Endothelial cell of umbilical vein (primary cell): ENCODE measurements at regions not wholly inside any gene's neighbourhood (a gene's known extent, or its start where the extent isn't known, plus 50 kb on each side); places are given as distances from the start of the nearest gene placed in this dataset.

ENCODE experiments used
- BruUV-seq: library from RNA; stranded (reverse); fragments of 400-500 nt; replicated peaks from 2 replicates; lab custom pipeline; 2021; lab: Mats Ljungman, UMichigan
- CTCF ChIA-PET: fragments of 300-600, 350-600 bp; sonication (Branson Sonifier 250); formaldehyde crosslinking; loops from one replicate; lab custom pipeline; 2021; ENCODE audit warnings: antibody characterized with exemption, inconsistent platforms; lab: Charles Lee
- POLR2A ChIA-PET: fragments of 300-600, 350-600 bp; sonication (Branson Sonifier 250); formaldehyde crosslinking; loops from one replicate; lab custom pipeline; 2021; ENCODE audit warnings: antibody characterized with exemption, inconsistent platforms; lab: Charles Lee
- DNase-seq: peaks from one replicate; pipeline ENCODE4 v3.0.0-alpha.2; 2011; ENCODE audit warnings: low read depth, low spot score
- FAIRE-seq: peaks from 2 replicates; lab custom pipeline; 2011; peaks lifted over from hg19 to GRCh38; lab: Jason Lieb, UNC
- H2AFZ ChIP-seq: 2 replicates; pipeline ENCODE4 v1.6.0; 2012; ENCODE audit warnings: low read depth, low read length, control low read depth, inconsistent platforms
- H3K27ac ChIP-seq: 2 replicates; pipeline ENCODE4 v1.5.1; 2011; ENCODE audit warnings: low read depth, mild to moderate bottlenecking, control low read depth, low read length, moderate library complexity; ENCODE audit not compliant: insufficient read depth
- H3K27me3 ChIP-seq, 2 experiments: 2 replicates each; pipeline versions ENCODE4 v1.6.0 to v1.6.1; 2011; ENCODE audit warnings: low read length in 2 of 2, mixed read lengths in 1 of 2; ENCODE audit not compliant: control insufficient read depth in 2 of 2, insufficient read depth in 2 of 2
- H3K36me3 ChIP-seq, 2 experiments: 2 replicates in 1 of 2; 3 replicates in 1 of 2; pipeline ENCODE4 v1.5.1; 2011; ENCODE audit warnings: low read length in 2 of 2, mild to moderate bottlenecking in 1 of 2, moderate library complexity in 1 of 2; ENCODE audit not compliant: control insufficient read depth in 2 of 2, insufficient read depth in 2 of 2; ENCODE audit errors: extremely low read depth in 1 of 2
- H3K4me1 ChIP-seq: 3 replicates; pipeline ENCODE4 v1.5.1; 2011; ENCODE audit warnings: mild to moderate bottlenecking, low read length; ENCODE audit not compliant: control insufficient read depth, insufficient read depth; ENCODE audit errors: extremely low read depth
- H3K4me2 ChIP-seq: 2 replicates; pipeline ENCODE4 v1.6.1; 2011; ENCODE audit warnings: low read length, control low read depth, mixed read lengths; ENCODE audit not compliant: insufficient read depth
- H3K4me3 ChIP-seq, 3 experiments: fragments of 200-600 bp in 1 of 3; sonication (generic), shearing (Covaris generic) in 1 of 3; replicated peaks in 1 of 3; 2 replicates each; pipeline ENCODE4 v1.5.1; 2011 to 2016; ENCODE audit warnings: control low read depth in 3 of 3, low read length in 3 of 3, mild to moderate bottlenecking in 2 of 3, inconsistent platforms in 1 of 3, low read depth in 1 of 3, moderate library complexity in 1 of 3; ENCODE audit not compliant: insufficient read depth in 1 of 3
- H3K79me2 ChIP-seq: 2 replicates; pipeline ENCODE4 v1.6.0; 2012; ENCODE audit warnings: low read length, inconsistent platforms; ENCODE audit not compliant: control insufficient read depth, insufficient read depth
- H3K9ac ChIP-seq: replicated peaks from 2 replicates; pipeline ENCODE3; 2011; ENCODE audit warnings: low read length, control low read depth; ENCODE audit not compliant: insufficient read depth; ENCODE audit errors: extremely low read depth
- H3K9me1 ChIP-seq: replicated peaks from 3 replicates; pipeline ENCODE4 v1.6.0; 2011; ENCODE audit warnings: mild to moderate bottlenecking, low read length; ENCODE audit not compliant: control insufficient read depth, insufficient read depth; ENCODE audit errors: extremely low read depth
- H3K9me3 ChIP-seq: replicated peaks from 2 replicates; pipeline ENCODE4 v1.5.1; 2012; ENCODE audit warnings: low read length, inconsistent platforms; ENCODE audit not compliant: control insufficient read depth, insufficient read depth
- H4K20me1 ChIP-seq: replicated peaks from 2 replicates; pipeline ENCODE3; 2011; ENCODE audit warnings: mild to moderate bottlenecking, low read length; ENCODE audit not compliant: control insufficient read depth, insufficient read depth; ENCODE audit errors: extremely low read depth
- EZH2 ChIP-seq: IDR thresholded peaks from 2 replicates; pipeline ENCODE4 v1.6.1; 2012; ENCODE audit warnings: borderline replicate concordance, low read depth, mild to moderate bottlenecking, moderate library complexity, low read length, inconsistent platforms; ENCODE audit not compliant: severe bottlenecking
- FOS ChIP-seq: IDR thresholded peaks from 2 replicates; pipeline ENCODE4 v1.6.1; 2011; ENCODE audit warnings: mild to moderate bottlenecking, low read length, moderate library complexity, borderline replicate concordance; ENCODE audit not compliant: insufficient read depth
- GATA2 ChIP-seq: IDR thresholded peaks from 2 replicates; pipeline ENCODE4 v1.7.0; 2011; ENCODE audit warnings: low read depth, mild to moderate bottlenecking, moderate library complexity, mixed read lengths, low read length; ENCODE audit not compliant: insufficient read length, insufficient read depth
- JUN ChIP-seq: IDR thresholded peaks from 2 replicates; pipeline ENCODE4 v1.6.1; 2011; ENCODE audit warnings: borderline replicate concordance, low read depth; ENCODE audit not compliant: insufficient read length, insufficient read depth
- MAX ChIP-seq: IDR thresholded peaks from 2 replicates; pipeline ENCODE4 v1.6.1; 2011; ENCODE audit not compliant: insufficient read depth, insufficient read length
- MYC ChIP-seq: IDR thresholded peaks from one replicate; pipeline ENCODE4 v1.6.1; 2011; ENCODE audit warnings: mild to moderate bottlenecking, low read depth, low read length
- POLR2A ChIP-seq: IDR thresholded peaks from 2 replicates; pipeline ENCODE4 v1.6.1; 2012; ENCODE audit warnings: low read depth, mild to moderate bottlenecking, control low read depth, low read length
- POLR2AphosphoS5 ChIP-seq: IDR thresholded peaks from 2 replicates; pipeline ENCODE4 v1.6.1; 2012; ENCODE audit warnings: low read depth, mild to moderate bottlenecking, control low read depth, low read length, moderate library complexity; ENCODE audit not compliant: insufficient read depth
- dilution Hi-C: fragments of 300-500 bp; cut with MboI; formaldehyde crosslinking; loops from one replicate; pipeline ENCODE4 v1.15.0; 2019; ENCODE audit warnings: low sequenced_read_pairs; ENCODE audit not compliant: extremely low pct_ligation_motif_present
- intact Hi-C: fragments of 100-400 bp; cut with micrococcal nuclease; formaldehyde crosslinking; loops from one replicate; pipeline ENCODE4 v1.10.0; 2022
- TF ChIP-seq, protein P1 (sequence below), 2 donors: IDR thresholded peaks; 1 replicate in 1 of 2; 2 replicates in 1 of 2; pipeline ENCODE4 v1.5.1; 2011; ENCODE audit warnings: low read length in 2 of 2, mild to moderate bottlenecking in 2 of 2, moderate library complexity in 2 of 2, control low read depth in 1 of 2, inconsistent platforms in 1 of 2, low read depth in 1 of 2; ENCODE audit not compliant: insufficient read depth in 1 of 2; ENCODE audit errors: extremely low read depth in 1 of 2

DNA sequence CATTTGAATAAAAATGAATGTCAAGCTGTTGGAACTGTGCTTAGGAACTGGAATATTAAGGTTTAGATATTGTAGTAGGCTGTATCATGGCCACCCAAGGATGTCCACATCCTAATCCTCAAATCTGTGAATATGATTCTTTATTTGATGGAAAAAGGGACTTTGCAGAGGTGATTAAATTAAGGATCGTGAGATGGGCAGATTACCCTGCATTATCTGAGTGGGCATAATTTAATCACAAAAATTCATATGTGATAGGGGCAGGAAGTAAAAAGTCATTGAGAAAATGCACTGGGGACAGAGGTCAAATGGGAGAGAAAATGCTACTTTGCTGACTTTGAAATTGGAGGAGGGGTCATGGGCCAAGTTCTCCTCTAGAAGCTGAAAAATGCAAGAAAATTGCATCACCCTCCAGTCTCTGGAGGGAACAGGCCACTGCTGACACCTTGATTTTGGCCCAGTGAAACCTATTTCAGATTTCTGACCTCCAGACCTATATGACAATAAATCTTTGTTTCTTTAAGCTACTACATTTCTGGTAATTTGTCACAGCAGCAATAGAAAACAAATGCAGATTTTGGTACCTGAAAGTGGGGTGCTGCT is 521.4 kb downstream of the PCDH7 start:
- no TSS peak for BruUV-seq

GRCh38 chr4:31246856-31247255 is 526.7 kb downstream of the PCDH7 start:
- intact Hi-C loops (no loop called here), dilution Hi-C loops (no loop called here)
- Histone ChIP-seq H3K4me2 (no peak overlapping the region), H3K79me2 (no peaks in the 10 kb centered on the region), H2AFZ (no peak overlapping the region), H3K4me3 (no peak overlapping the region), H3K27me3 (no peaks in the 10 kb centered on the region), H3K9ac (no peak overlapping the region), H3K27ac (no peak overlapping the region), H3K9me1 (no peaks in the 10 kb centered on the region), H3K9me3 (no peaks in the 10 kb centered on the region), H4K20me1 (no peaks in the 10 kb centered on the region), H3K4me1 (no peaks in the 10 kb centered on the region), H3K36me3 (no peaks in the 10 kb centered on the region)
- DNase-seq, result no peak
- ChIA-PET CTCF (no interaction called here), POLR2A (no interaction called here)
- TF ChIP-seq POLR2A (no peak), POLR2AphosphoS5 (no peak), GATA2 (no peak), MYC (no peak), FOS (no peak), MAX (no peak), EZH2 (no peak), JUN (no peak)
- TF ChIP-seq, protein P1, sequence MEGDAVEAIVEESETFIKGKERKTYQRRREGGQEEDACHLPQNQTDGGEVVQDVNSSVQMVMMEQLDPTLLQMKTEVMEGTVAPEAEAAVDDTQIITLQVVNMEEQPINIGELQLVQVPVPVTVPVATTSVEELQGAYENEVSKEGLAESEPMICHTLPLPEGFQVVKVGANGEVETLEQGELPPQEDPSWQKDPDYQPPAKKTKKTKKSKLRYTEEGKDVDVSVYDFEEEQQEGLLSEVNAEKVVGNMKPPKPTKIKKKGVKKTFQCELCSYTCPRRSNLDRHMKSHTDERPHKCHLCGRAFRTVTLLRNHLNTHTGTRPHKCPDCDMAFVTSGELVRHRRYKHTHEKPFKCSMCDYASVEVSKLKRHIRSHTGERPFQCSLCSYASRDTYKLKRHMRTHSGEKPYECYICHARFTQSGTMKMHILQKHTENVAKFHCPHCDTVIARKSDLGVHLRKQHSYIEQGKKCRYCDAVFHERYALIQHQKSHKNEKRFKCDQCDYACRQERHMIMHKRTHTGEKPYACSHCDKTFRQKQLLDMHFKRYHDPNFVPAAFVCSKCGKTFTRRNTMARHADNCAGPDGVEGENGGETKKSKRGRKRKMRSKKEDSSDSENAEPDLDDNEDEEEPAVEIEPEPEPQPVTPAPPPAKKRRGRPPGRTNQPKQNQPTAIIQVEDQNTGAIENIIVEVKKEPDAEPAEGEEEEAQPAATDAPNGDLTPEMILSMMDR (IDR thresholded peaks at IDR 0.05; ENCODE audit: extremely low read depth in 1 of 2, insufficient read depth in 1 of 2, low read depth in 1 of 2, low read length in 2 of 2), result no peak
- no peak for FAIRE-seq
- no TSS peak for BruUV-seq

More for the DNA sequence above, 521.4 kb downstream of the PCDH7 start:
- H3K4me3 ChIP-seq, result no peak overlapping the region
- no peak overlapping the region for H3K27ac ChIP-seq
- DNase-seq (no peak), FAIRE-seq (no peak)
- no peaks in the 10 kb centered on the region for H3K36me3 ChIP-seq
- no peaks in the 10 kb centered on the region for H3K79me2 ChIP-seq
- H4K20me1 ChIP-seq, result no peaks in the 10 kb centered on the region
- no peak overlapping the region for H2AFZ ChIP-seq
- ChIA-PET POLR2A (no interaction called here), CTCF (no interaction called here)
- H3K9me1 ChIP-seq, result no peaks in the 10 kb centered on the region
- no peaks in the 10 kb centered on the region for H3K27me3 ChIP-seq
- TF ChIP-seq MYC, result no peak
- TF ChIP-seq, protein P1 (IDR thresholded peaks at IDR 0.05; ENCODE audit: extremely low read depth in 1 of 2, insufficient read depth in 1 of 2, low read depth in 1 of 2, low read length in 2 of 2), result no peak
- no peak for TF ChIP-seq GATA2
- TF ChIP-seq POLR2AphosphoS5, result no peak
- TF ChIP-seq FOS, result no peak
- intact Hi-C loops, result no loop called here
- H3K4me2 ChIP-seq, result no peak overlapping the region
- dilution Hi-C loops, result no loop called here
- H3K4me1 ChIP-seq, result peaks cover 4% of the 10 kb centered on the region
- H3K9me3 ChIP-seq, result no peaks in the 10 kb centered on the region
- H3K9ac ChIP-seq, result no peak overlapping the region
